Activated naive CD8-positive, alpha-beta T cell treated with anti-CD3 and anti-CD28 coated beads, Interleukin-2, amount 10 ng/mL, durations not matched to agents 7 days and 5 days (primary cell): ENCODE measurements at regions not wholly inside any gene's neighbourhood (a gene's known extent, or its start where the extent isn't known, plus 50 kb on each side); places are given as distances from the start of the nearest gene placed in this dataset.
"Not testable (repeated sequence)": the region's sequence is repeated elsewhere in the genome, so short reads cannot be mapped to it uniquely, and the experiment has no call there.

Source experiments
- ATAC-seq: fragments of 150-1000 bp; cut with Tn5 transposase; one replicate; pipeline ENCODE4 v1.10.0; 2021; ENCODE audit warnings: low read depth, moderate library complexity
- POLR2A ChIA-PET: fragments of 350-600 bp; sonication (Branson Sonifier 250); formaldehyde crosslinking; loops from one replicate; lab custom pipeline; 2021; ENCODE audit warnings: antibody characterized with exemption; lab: Charles Lee
- DNase-seq: peaks from one replicate; pipeline ENCODE4 v3.0.0; 2021
- H3K27ac Mint-ChIP-seq: one replicate; pipeline ENCODE4 v1.8.0; 2022; ENCODE audit warnings: mild to moderate bottlenecking, mixed read lengths
- H3K27me3 Mint-ChIP-seq: one replicate; pipeline ENCODE4 v1.8.0; 2022; ENCODE audit warnings: mild to moderate bottlenecking, moderate library complexity, mixed read lengths
- H3K36me3 Mint-ChIP-seq: one replicate; pipeline ENCODE4 v1.8.0; 2021; ENCODE audit warnings: mild to moderate bottlenecking, mixed read lengths
- H3K4me1 Mint-ChIP-seq: one replicate; pipeline ENCODE4 v1.8.0; 2021; ENCODE audit warnings: mixed read lengths
- H3K4me3 Mint-ChIP-seq: one replicate; pipeline ENCODE4 v1.8.0; 2022; ENCODE audit warnings: mild to moderate bottlenecking, moderate library complexity, mixed read lengths
- H3K9me3 Mint-ChIP-seq: one replicate; pipeline ENCODE4 v1.8.0; 2021; ENCODE audit warnings: mixed read lengths

DNA sequence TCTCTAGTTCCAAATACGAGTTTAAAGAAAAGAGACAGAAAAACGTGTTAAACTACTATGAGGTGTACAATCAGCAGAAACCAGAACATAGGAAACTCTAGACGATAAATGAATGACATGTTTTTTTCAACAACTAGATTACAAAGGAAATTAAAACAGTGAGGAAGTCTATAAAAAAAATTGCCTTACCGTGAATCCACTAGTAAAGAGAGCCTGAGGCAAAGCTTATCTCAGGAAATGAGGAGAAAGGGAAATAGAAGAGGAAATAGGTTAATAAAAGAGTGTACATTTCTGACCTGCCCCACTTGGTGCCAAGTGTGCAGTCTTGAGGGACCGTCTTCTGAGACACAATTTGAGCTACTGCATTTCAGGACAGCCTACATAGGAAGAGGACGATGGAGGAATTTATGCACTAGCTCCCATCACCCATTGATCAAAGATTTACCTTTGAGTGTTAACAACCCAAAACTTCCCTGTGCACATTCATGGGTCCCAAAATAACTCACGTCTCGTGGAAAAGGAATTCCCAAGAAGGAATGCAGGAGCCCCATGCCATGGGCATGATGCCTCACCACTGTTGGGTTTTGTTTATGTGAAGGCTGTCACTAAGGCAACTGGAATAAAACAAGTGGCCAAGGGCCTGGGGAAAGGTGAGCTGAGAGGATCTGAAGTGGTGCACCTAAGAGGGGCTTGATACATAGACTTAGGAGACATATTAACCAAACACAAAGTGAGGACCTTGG, 53.6 kb upstream of the SLC1A3 start:
- no peak overlapping the region for H3K27ac Mint-ChIP-seq
- H3K4me3 Mint-ChIP-seq, result no peak overlapping the region
- no peaks in the 10 kb centered on the region for H3K27me3 Mint-ChIP-seq
- no peak for ATAC-seq
- no peaks in the 10 kb centered on the region for H3K4me1 Mint-ChIP-seq
- H3K9me3 Mint-ChIP-seq, result no peaks in the 10 kb centered on the region
- H3K36me3 Mint-ChIP-seq, result no peaks in the 10 kb centered on the region
- POLR2A ChIA-PET, result no interaction called here
- DNase-seq, result no peak

DNA sequence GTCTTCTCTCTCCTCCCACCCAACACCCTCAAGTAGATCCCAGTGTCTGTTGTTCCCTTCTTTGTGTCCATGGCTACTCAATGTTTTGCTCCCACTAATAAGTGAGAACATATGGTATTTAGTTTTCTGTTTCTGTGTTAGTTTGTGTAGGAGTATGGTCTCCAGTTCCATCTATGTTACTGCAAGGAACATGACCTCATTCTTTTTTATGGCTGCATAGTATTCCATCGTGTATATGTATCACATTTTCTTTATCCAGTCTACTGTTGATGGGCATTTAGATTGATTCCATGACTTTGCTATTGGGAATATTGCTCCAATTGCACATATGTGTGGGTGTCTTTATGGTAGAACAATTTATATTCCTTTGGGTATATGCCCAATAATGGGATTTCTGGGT, 51.4 kb upstream of the SLC1A3 start:
- H3K36me3 Mint-ChIP-seq, ATAC-seq, H3K27ac Mint-ChIP-seq, H3K9me3 Mint-ChIP-seq, H3K27me3 Mint-ChIP-seq, H3K4me1 Mint-ChIP-seq, H3K4me3 Mint-ChIP-seq, POLR2A ChIA-PET, DNase-seq: not testable (repeated sequence)
